HK-2 (cell line): ENCODE measurements at regions not wholly inside any gene's neighbourhood (a gene's known extent, or its start where the extent isn't known, plus 50 kb on each side); places are given as distances from the start of the nearest gene placed in this dataset.

Experiments
- DNase-seq: peaks from one replicate; pipeline ENCODE4 v3.0.0-alpha.2; 2018; ENCODE audit not compliant: unreplicated experiment

DNA sequence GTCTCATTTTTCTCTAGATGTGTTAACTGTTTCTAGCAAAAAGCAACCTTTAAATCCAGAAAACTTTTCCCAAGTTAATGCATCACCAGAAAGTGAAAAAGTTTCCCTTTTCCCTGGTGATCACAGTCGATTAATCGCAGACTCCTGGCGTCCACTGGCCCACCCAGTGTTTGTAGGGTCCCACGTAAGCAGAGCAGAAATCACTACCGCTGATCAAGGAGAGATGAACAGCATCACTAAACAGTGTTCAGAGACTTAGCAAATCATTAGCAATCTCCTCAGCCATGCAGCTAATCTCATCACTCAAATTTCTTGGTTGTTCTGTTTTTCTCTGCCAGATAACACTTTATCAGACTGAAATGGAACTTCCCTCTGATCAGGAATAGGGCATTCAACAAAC, 184.2 kb downstream of the EFNB2 start:
- no peak for DNase-seq

DNA sequence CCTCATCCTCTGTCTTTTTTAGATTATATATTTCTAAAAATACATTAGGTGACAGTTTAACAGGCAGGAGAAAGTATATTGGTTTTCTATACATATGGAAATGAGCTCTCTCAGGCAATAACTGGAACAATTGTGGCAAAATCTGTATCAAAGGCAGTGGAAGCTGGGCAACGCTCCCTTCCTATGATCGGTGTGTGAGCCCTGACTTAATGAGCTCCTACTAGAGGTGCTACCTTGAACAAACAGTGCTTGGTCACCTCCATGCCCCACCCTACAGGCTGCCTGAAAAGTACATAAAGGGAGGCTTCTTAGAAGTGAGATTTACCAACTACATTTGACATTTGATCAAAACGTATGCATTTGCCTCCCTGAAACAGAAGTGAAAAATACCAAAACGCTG, 185.3 kb downstream of the EFNB2 start:
- no peak for DNase-seq

DNA sequence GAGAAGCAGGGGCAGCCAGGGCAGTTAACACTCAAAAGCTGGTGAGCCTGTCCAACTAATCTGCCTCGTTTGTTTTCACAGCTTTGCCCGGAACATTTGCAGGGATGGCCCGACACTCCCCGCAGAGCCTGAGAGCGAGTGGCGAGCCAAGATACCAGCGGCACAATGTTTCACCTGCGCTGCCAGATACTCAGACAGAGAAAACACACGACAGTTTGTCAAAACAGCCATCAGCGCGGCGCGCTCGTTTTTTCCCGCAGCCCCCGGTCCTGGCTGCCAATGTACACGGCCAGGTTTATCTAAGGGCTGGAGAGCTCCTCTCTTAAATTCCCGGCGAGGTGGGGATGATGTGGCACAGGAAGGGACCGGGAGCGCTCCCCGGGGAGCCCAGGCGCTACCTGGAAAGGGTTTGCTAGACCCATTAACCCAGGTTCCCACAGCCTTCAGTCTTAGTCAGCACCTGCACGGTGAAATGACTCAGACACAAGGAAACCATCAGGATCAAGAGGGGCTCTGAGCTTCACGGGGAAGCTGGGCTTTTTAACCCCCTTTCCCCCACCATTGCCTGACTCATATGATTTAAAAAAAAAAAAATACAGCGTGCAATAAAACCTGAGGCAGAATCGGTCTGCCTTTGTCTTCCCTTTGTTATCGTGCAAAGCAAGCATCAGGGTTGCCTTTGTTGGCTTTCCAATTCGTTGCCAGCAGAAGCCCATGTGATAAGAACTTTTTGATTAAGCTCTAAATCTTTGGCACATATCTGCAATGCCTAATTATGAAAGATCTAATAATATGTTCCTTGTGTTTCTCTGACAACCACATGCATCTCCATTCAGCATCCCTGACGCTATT, 186.2 kb downstream of the EFNB2 start:
- DNase-seq, result peak; percentile 42

DNA sequence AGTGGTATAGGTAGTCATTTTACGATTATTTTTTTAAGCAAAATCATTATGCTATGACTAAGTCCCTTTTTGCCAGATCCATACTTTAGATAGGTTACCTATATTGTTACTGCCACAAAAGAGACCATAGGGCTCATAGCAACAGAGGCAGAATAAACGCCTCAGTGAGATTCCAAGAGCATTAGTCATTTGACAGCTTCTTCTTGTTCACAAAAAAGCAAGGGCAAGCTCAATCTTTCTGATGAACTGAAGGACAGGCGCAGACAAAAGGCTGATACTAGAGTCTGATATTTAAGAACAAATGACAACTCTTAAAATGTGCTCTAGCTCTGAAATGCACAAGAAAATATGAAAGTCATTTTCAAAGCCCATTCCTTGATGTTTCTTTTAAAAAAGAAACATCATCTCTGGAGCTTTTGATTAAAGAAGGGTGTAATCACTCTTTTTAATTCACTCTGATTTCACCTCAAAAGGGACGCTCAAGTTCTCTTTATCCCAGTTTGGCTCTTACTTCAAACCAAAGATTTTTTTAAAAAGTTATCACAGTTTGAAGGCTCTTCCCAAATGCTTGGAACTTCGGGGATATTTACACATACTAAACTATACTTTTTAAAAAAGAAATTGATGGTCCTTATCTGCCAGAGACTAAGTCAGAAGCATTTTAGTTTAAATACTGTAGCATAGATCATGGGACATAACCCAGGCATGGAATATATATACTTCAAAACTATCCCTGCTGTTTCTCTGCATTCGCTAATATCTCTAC, 187.2 kb downstream of the EFNB2 start:
- DNase-seq, result no peak

DNA sequence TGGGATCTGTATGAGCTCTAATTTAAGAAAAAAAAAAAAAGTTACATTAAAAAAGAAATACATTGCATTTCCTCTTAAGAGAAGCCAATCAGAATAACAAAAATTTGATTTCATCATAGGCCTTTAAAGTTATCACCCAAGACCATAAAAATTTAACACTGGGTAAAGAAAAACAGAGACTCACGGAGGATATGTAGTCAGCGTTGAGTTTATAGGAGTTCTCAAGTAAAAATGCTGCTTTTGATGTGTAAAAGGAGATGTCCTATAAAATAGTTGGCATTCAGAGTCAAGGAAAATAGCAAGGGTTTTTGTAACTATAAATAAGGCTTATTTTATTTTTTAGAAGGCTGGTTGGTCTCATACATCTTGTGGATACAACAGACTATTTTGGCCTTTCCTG, 191.1 kb downstream of the EFNB2 start:
- no peak for DNase-seq

DNA sequence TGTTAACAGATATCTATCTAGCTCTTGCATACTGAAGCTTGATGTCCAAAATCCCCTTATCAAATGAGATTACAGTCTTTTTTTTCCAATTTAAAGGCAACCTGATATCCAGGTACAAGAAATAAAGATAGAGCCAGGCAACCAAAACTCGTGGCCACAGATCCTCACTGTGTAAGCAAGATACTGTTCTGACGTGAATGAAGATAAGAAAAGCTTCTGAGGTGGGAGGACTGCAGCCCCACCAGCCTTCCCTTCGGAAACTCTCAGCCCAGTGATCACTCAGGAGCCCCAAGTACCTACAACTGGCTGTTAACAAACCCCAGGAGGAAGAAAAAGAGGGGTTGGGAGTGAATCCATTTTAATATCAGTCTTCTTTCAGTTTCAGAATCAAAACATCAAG, 191.6 kb downstream of the EFNB2 start:
- DNase-seq, result no peak

DNA sequence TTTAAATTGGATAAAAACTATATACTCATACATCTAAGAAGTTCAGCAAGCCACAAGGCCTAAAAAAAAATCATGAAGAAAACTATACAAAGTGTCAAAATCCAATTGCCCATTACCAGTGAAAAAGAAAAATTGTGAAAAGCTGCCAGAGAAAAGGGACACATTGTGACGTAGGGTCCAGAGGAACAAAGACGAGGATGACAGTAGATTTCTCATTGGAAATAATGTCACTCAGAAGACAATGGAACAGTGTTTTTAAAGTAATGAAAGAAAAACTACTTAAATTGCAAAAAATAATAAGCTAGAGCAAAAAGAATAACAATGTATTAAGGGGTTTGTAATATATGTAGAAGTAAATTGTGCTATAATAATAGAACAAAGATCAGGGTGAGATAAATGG, 195.2 kb downstream of the EFNB2 start:
- DNase-seq, result no peak

DNA sequence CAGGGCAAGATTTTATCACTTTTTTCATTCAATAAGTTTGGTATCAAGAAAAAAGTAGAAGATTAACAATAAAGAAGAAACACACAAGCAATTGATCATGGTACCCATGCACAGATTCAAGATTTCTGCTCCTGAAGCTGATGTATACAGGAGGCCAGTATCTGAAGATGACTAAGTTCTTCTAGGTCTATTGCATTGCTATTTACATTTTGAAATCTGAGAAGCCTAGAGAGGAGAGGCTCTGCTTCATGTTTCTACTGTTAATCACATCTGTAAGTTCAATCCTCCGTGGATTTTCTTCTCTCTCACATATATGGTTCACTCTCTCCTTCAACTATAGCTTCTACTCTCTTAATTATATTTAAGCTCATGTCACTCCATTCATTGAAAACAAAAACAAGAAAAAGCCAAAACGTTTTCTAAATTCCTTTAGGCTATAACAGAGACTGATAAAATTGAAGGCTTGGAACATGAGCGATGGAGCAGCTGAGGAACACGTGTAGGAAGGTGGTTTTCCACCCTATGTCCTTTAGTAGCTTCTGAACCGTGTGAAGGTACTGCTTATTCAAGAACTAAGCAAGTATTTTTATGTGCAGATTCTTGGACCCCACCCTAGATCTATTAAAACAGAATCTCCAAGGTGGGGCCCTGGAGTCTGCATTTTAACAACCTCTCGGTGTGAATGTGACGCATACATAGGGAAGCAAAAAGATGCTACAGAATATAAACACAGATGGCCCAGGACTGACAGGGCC, 198.2 kb downstream of the EFNB2 start:
- DNase-seq, result no peak

DNA sequence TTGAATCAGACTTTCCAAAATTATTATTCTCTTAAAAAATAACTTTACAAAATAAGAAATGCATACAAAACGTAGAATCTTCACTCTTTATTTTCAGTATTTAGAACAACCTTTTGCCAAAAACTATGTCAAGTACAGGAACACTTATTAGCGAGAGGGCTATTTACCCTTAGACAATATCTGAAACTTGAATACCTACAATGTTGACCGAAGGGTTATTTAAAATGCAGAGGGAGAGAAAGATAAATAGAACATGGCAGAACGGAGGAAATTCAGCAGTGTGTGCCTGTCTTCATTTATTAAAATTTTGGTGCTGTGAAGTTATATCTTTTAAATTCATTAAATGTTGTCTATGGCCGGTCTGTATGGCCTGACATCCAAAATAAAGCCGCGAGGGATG, 198.8 kb downstream of the EFNB2 start:
- DNase-seq, result no peak

DNA sequence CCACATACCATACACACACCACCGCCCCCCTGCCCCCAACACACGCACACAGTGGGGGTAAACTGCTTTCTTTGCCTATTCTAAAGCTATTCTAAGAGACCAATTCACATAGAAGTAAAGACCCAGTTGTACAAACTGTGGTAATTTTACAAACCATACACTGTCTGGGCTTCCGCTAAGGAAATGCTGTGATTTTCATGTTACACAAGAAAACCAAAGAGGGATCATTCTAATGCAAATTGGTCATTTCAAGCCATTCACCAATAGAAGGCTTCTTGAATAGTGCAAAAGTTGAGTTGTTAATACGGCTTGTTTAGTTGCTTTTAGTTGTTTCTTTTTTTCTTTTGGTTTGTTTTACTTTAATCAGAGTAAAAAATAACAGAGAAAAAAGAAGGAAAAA, 202.8 kb downstream of the EFNB2 start:
- DNase-seq, result no peak

DNA sequence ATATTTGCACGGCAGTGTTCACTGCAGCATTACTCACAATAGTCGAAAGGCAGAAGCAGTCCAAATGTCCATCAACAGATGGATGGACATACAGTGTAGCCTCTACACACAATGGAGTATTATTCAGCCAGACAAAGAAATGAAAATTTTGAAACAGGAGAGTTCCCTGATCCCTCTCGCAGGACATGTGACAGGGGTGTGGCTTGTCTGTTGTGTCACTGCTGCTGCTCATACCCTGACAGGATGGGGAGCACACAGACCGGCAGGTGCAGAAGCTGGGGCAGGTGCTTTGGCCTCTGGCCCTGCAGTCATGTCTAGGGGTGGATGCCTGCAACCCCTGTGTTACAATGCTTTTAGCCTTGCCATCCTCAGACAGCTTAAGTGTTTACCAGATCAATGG, 204.3 kb downstream of the EFNB2 start:
- DNase-seq, result no peak

DNA sequence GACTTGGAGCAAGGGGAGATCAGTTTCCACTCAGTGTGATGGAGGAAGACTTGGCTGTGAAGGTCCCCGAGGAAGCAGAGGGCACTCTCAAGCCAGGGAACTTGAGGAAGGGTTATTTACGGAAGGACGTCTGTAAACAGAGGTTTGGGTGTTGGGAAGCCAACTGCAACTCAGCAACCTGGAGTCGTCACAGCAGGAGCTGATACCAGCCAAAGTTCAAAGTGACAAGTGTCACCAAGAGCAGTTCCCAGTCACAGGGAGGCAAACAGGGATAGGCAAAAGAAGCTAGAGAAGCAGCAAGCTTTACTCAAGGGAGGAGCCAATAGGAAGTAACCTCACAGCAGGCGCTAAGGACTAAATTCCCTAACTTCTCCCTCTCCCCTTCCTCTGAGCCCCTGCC, 205.5 kb downstream of the EFNB2 start:
- no peak for DNase-seq

DNA sequence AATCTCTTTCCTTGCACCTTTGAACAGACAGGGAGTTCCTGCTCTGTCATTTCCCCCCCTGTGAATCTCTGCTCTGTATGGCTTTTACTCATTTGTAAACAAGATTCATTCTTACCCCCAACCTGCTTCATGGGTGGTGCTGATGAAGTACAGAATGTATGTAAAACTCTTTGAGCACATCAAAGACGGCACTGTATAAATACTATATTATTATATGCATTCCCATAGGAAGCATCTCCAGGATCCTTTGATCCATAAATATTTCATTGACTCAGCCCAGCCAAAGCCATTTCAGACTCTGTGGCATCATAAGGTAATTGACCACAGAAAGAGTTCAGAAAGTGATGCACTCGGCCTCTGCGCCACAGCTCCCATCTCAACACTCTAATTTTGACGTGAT, 208.7 kb downstream of the EFNB2 start:
- DNase-seq, result no peak

DNA sequence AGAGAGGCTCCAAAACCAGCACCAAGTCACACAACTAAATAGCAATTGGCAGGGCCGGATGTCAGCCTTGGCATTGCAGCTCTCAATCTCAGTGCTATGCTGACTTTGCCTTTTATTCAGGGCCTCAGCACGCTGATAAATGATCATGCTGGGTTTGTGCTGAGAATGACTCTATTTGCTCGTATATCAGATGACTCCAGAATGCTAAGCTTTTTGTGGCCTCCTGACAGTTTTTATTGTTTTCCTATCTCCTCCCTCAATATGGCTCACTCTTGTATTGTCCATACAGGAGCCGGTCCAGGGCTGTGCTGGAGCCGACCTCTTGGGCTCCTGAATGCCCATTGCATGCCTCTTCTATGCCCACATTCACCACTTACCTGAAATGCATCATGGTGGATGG, 211.0 kb downstream of the EFNB2 start:
- no peak for DNase-seq

DNA sequence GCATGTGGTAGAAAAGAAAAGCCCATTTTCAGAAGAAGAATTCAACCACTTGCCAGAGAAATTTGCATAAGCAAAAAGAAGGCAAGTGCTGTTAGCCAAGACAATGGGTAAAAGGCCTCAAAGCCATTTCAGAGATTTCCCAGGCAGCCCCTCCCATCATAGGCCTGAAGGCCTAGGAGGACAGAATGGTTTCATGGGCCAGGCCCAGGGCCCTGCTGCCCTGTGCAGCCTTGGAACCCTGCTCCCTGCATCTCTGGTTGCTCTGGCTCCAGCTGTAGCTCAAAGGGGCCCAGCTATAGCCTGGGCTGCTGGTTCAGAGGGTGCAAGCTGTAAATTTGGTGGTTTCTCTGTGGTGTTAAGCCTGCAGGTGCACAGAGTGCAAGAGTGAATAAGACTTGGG, 212.8 kb downstream of the EFNB2 start:
- DNase-seq, result no peak

DNA sequence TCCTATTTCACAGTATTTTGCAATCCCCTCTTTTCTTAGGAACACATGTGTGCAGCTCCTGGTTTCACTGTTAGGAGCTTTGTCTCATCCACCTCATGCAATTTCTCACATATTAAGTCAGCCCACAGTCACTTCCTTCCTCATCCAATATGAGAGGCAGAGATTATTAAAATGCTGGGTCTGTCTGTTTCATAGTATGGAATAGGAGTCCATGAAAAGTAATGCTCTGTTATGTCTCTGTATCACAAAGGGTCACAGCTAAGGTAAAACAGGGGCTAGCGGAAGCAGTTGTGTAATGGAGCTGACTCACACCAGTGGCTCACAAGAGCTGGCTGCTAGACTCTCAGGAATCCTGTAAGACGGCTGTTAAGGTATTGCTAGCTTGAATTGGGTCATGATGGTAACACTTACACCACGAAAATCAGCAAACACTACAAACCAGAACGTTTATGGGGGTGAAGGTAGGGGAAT, 216.5 kb downstream of the EFNB2 start:
- peak; percentile 37 for DNase-seq

DNA sequence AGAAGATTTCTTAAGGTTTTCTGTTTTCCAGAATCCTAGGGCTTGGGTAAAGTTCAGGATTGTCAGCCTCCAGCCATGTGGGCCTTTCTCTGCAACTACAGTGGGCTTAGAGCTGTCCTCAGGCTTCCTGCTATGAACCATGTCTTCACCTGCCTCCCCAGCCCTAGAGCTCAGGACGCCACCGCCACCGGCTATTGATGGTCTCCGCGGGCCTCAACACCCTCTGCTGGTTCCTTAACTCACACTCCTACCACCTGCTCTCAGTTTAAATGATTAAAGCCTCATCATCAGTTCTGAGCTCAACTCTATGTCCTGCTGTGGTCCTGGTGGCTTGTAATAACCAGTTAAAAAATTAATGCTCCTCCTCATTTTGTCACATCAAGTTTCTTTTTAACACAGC, 221.0 kb downstream of the EFNB2 start:
- no peak for DNase-seq

DNA sequence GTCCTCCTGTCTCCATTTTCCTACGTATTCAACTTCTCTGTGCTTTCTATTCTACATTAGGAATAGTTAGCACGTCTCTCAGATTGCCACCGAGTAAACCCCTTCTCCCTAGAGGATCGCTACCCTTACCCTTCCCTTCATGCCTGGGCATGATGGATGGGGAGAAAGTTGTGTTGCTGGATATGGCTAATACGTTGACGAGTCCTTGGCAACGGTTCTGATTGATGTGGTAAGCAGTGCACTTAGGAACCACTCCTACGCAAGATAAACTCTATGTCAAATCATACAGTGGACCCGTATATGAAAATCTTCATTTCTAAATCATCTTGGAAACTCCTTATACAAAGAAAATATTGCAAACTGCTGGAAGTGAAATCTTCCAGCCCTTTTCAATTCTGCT, 224.5 kb downstream of the EFNB2 start:
- DNase-seq, result no peak

DNA sequence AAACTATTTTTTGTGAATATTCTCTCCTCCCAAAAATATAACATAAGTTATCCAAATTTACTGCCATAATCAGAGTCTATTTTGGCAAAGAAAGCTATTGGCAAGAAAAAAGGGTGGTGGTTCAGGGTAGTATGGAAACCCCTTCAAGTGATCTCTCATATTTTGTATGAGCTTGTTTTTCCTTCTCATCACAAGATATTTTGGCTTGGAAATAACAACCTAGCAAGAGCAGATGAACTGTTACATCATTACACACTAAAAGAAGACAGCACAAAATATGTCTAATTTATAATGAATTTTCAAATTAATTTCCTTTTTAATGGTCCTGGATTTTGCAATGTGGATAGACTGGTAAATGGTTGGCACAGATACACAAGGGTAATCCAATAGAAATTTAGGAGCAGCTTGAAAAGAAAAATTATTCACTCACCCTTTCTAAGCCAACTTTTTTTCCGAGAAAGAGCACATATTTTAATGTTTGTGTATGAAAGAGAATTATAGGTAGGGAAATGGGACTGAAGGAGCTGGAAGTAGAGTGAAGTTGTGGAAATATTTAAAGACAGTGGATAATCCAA, 225.1 kb downstream of the EFNB2 start:
- no peak for DNase-seq

DNA sequence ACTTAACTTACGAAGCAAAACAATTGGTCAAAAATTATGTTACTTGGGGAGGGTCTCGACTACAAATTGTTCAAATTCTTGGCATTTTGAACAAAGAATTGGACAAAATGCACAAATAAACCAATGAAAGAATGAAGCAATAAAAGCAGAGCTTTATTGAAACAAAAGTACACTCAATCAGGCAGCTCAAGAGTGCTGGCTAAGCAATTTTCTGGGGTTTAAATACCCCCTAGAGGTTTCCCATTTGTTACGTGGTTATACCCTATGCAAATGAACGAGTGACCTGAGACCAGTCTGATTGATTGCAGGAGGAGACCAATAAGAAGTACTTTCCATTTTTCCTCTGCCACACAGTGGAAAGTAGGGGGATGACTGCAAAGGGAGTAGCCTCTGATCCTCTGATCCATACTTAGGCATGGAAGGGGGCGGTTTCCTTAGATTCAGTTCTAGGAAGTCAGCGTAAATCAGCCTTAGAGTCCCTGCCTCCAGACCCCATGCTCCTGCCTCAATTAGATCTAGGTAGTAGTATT, 228.6 kb downstream of the EFNB2 start:
- no peak for DNase-seq

DNA sequence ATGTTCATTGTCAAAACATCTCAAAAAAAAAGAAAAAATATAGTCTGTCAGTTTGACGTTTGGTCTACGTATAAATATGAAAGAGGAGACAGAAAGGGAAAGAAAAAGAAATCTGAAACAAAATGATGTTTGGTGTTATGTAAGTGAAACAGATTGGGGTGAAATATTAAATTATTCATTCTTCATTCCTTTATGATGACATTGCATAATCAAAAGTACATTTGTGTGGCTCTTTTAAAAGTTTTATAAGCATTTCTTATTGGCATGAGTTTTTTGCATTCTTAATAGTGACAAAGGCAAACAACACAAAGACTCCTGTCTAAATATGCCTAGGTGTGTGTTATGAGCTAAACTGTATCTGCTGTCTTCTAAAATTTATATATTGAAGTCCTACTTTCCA, 232.6 kb downstream of the EFNB2 start:
- DNase-seq, result no peak

DNA sequence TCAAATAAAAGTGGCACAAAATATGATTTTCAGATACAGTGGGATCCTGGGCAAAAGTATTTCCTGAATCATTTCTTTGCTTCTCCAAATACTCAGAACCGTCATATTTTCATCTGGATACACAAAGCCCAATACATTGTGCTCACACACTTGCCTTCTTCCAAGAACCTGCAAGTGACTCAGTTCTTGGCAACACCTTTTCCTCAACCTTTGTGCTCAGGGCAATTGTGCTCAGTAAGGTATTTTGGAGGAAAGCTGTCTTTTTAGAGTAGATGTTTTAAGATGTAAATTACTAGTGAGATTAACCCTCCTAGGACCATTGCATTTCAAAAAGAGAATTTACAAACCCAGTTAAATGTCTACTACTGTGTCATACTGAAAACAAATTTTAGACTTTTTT, 233.5 kb downstream of the EFNB2 start:
- DNase-seq, result no peak
